MM.1S (cell line): ENCODE measurements at regions not wholly inside any gene's neighbourhood (a gene's known extent, or its start where the extent isn't known, plus 50 kb on each side); places are given as distances from the start of the nearest gene placed in this dataset.

ENCODE experiments used
- DNase-seq: peaks from one replicate; pipeline ENCODE4 v3.0.0-alpha.2; 2015
- H2AFZ ChIP-seq: fragments of 300-600 bp; sonication (generic); 2 replicates; pipeline ENCODE4 v1.6.0; 2016; ENCODE audit warnings: antibody characterized with exemption, low read length
- H3F3A ChIP-seq: fragments of 300-600 bp; sonication (generic); 2 replicates; pipeline ENCODE4 v1.6.1; 2016; ENCODE audit warnings: mild to moderate bottlenecking, antibody characterized with exemption, low read length, moderate library complexity, mixed read lengths; ENCODE audit not compliant: insufficient read depth
- H3K27ac ChIP-seq: fragments of 300-600 bp; sonication (generic); 2 replicates; pipeline ENCODE4 v1.5.1; 2016; ENCODE audit warnings: mild to moderate bottlenecking, low read length
- H3K27me3 ChIP-seq: fragments of 300-600 bp; sonication (generic); replicated peaks from 2 replicates; pipeline ENCODE4 v1.6.0; 2016; ENCODE audit warnings: low read length; ENCODE audit not compliant: insufficient read depth
- H3K36me3 ChIP-seq: fragments of 300-600 bp; sonication (generic); replicated peaks from 2 replicates; pipeline ENCODE4 v1.6.1; 2016; ENCODE audit warnings: mild to moderate bottlenecking, low read length, mixed read lengths; ENCODE audit not compliant: insufficient read depth
- H3K4me1 ChIP-seq: fragments of 300-600 bp; sonication (generic); 2 replicates; pipeline ENCODE4 v1.6.1; 2016; ENCODE audit warnings: low read length, mixed read lengths
- H3K4me2 ChIP-seq: fragments of 300-600 bp; sonication (generic); 2 replicates; pipeline ENCODE4 v1.6.0; 2016; ENCODE audit warnings: low read depth, low read length
- H3K4me3 ChIP-seq: fragments of 300-600 bp; sonication (generic); 2 replicates; pipeline ENCODE4 v1.5.1; 2016; ENCODE audit warnings: low read length, mixed read lengths
- H3K79me2 ChIP-seq: fragments of 300-600 bp; sonication (generic); 2 replicates; pipeline ENCODE4 v1.6.1; 2016; ENCODE audit warnings: mixed run types, low read length, mixed read lengths
- H3K9ac ChIP-seq: fragments of 300-600 bp; sonication (generic); 2 replicates; pipeline ENCODE4 v1.6.1; 2016; ENCODE audit warnings: low read length, mixed read lengths
- H3K9me2 ChIP-seq: fragments of 300-600 bp; sonication (generic); replicated peaks from 2 replicates; pipeline ENCODE4 v1.6.1; 2016; ENCODE audit warnings: mild to moderate bottlenecking, low read length, mixed read lengths; ENCODE audit not compliant: insufficient read depth
- H3K9me3 ChIP-seq: fragments of 300-600 bp; sonication (generic); replicated peaks from 2 replicates; pipeline ENCODE4 v1.6.1; 2016; ENCODE audit warnings: mild to moderate bottlenecking, low read length, mixed read lengths; ENCODE audit not compliant: insufficient read depth
- H4K20me1 ChIP-seq: fragments of 300-600 bp; sonication (generic); 2 replicates; pipeline ENCODE4 v1.6.1; 2016; ENCODE audit warnings: mild to moderate bottlenecking, low read length, moderate library complexity, mixed read lengths; ENCODE audit not compliant: insufficient read depth
- EZH2 ChIP-seq: fragments of 300-600 bp; sonication (generic); optimal IDR thresholded peaks from 2 replicates; pipeline ENCODE3; 2017; ENCODE audit warnings: low read depth, mild to moderate bottlenecking, antibody characterized with exemption, low read length, mixed read lengths
- EZH2phosphoT487 ChIP-seq: fragments of 300-600 bp; sonication (generic); IDR thresholded peaks from 2 replicates; pipeline ENCODE4 v1.6.1; 2018; ENCODE audit warnings: antibody characterized with exemption, low read length
- TF ChIP-seq, protein P1 (sequence below): fragments of 300-600 bp; sonication (generic); IDR thresholded peaks from 2 replicates; pipeline ENCODE4 v1.5.1; 2016; ENCODE audit warnings: antibody characterized with exemption, low read length, mixed read lengths

DNA sequence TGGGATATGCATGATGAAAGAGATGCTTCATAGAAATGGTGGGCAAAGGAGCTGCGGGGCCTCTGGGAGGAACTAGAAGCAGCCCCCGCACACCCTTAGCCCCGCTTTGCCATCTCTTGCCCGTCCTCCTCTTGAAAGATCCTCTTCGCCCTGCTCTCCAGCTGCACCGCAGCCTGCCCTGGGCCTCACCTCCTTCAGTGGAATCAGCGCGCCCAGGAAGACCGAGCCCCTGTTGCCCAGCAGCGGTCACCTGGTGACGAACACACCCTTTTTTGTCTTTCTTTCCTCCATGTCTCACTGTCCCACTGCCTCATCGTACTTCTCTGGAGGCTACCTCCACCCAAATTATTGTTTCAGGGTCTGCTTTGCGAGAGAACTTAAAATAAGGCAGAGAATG is 807.6 kb downstream of the UQCRFS1 start:
- H3K27ac ChIP-seq: no peak overlapping the region
- TF ChIP-seq EZH2: no peak
- TF ChIP-seq, protein P1, sequence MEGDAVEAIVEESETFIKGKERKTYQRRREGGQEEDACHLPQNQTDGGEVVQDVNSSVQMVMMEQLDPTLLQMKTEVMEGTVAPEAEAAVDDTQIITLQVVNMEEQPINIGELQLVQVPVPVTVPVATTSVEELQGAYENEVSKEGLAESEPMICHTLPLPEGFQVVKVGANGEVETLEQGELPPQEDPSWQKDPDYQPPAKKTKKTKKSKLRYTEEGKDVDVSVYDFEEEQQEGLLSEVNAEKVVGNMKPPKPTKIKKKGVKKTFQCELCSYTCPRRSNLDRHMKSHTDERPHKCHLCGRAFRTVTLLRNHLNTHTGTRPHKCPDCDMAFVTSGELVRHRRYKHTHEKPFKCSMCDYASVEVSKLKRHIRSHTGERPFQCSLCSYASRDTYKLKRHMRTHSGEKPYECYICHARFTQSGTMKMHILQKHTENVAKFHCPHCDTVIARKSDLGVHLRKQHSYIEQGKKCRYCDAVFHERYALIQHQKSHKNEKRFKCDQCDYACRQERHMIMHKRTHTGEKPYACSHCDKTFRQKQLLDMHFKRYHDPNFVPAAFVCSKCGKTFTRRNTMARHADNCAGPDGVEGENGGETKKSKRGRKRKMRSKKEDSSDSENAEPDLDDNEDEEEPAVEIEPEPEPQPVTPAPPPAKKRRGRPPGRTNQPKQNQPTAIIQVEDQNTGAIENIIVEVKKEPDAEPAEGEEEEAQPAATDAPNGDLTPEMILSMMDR: no peak
- no peak for TF ChIP-seq EZH2phosphoT487
- no peaks in the 10 kb centered on the region for H3K9me3 ChIP-seq
- H3K9ac ChIP-seq: no peak overlapping the region
- H3K9me2 ChIP-seq: no peaks in the 10 kb centered on the region
- H3K27me3 ChIP-seq: no peaks in the 10 kb centered on the region
- H3K4me1 ChIP-seq: no peaks in the 10 kb centered on the region
- H2AFZ ChIP-seq: no peak overlapping the region
- no peak overlapping the region for H3K4me2 ChIP-seq
- H4K20me1 ChIP-seq: no peaks in the 10 kb centered on the region
- no peaks in the 10 kb centered on the region for H3F3A ChIP-seq
- no peak for DNase-seq
- H3K79me2 ChIP-seq: no peaks in the 10 kb centered on the region
- H3K4me3 ChIP-seq: no peak overlapping the region
- H3K36me3 ChIP-seq: no peaks in the 10 kb centered on the region

DNA sequence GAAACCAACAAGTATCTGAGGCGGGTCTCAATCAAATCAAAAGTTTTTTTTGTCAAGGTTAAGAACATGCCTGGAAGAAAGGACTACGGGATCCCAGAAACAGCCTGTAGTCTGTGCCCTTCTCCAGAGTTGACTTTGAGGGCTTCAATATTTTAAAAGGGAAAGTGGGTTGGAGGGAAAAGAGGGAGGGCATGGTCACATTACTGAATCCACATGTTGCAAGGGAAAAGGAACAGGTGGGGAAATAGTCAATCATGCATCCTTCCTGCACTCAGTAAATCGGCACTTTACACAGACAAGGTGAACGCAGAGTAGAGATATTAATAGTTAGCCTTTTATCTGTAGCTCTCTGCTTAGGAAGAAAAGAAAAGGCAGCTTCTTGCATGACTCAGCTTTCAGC is 808.5 kb downstream of the UQCRFS1 start:
- Histone ChIP-seq H3F3A (no peaks in the 10 kb centered on the region), H3K9me2 (no peaks in the 10 kb centered on the region), H3K4me3 (no peak overlapping the region), H3K4me1 (no peaks in the 10 kb centered on the region), H3K9me3 (no peaks in the 10 kb centered on the region), H3K9ac (no peak overlapping the region), H3K36me3 (no peaks in the 10 kb centered on the region), H3K27ac (no peak overlapping the region), H3K79me2 (no peaks in the 10 kb centered on the region), H3K4me2 (no peak overlapping the region), H2AFZ (no peak overlapping the region), H3K27me3 (no peaks in the 10 kb centered on the region), H4K20me1 (no peaks in the 10 kb centered on the region)
- no peak for TF ChIP-seq EZH2phosphoT487
- TF ChIP-seq EZH2: no peak
- DNase-seq: no peak

DNA sequence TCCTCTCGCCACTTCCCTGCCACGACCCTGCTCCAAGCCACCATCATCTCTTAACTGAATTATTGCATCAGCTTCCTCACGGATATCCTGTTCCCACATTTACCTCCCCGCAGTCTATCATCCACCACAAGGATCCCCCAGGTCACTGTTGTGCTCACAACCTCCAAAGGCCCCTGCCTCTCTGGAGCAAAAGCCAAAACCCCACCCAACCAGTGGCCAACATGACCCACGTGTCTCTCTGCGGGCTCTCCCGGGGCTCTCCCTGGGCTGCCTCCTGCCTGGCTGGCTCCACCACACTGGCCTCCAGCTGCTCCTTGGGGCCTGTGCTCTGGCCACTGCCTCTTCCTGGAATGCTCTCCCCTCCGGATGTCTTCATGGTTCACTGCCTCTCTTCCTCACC is 809.3 kb downstream of the UQCRFS1 start:
- no peaks in the 10 kb centered on the region for H3K9me2 ChIP-seq
- H3K4me3 ChIP-seq: no peak overlapping the region
- no peaks in the 10 kb centered on the region for H3K27me3 ChIP-seq
- H3K4me2 ChIP-seq: no peak overlapping the region
- no peak overlapping the region for H2AFZ ChIP-seq
- no peaks in the 10 kb centered on the region for H3F3A ChIP-seq
- H3K9me3 ChIP-seq: no peaks in the 10 kb centered on the region
- DNase-seq: no peak
- H3K79me2 ChIP-seq: no peaks in the 10 kb centered on the region
- no peak overlapping the region for H3K9ac ChIP-seq
- no peak overlapping the region for H3K27ac ChIP-seq
- H4K20me1 ChIP-seq: no peaks in the 10 kb centered on the region
- no peaks in the 10 kb centered on the region for H3K36me3 ChIP-seq
- no peaks in the 10 kb centered on the region for H3K4me1 ChIP-seq
- TF ChIP-seq, protein P1: no peak
- TF ChIP-seq EZH2phosphoT487 (no peak), EZH2 (no peak)

DNA sequence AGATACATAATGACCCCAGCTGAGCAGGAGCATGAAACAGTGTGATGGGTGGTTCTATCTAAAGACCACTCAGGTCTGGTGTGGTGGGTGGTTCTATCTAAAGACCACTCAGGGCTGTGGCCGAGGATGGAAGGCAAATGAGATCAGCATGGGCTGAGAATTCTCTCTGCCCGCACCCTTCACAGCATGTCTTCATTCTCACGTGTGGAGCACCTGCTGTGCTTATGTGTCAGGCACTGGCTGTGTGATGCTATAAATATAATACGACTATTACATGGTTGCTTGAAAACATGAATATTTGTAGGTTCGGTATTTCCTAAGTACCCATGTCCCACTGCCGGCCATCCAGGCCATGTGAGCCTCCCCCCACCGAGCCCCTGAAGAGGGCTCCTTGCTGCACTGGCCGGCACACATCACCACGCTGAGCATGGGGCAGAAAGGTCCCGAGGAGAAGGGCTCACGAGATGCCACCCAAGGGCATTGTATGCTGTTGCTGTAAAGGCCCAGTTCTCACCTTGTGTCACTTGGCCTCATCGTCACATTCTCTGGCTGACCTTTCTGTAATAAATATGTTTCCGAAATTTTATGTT is 810.2 kb downstream of the UQCRFS1 start:
- Histone ChIP-seq H2AFZ (no peak overlapping the region), H3K36me3 (no peaks in the 10 kb centered on the region), H3F3A (no peaks in the 10 kb centered on the region), H3K27ac (no peak overlapping the region), H3K9me2 (no peaks in the 10 kb centered on the region), H3K27me3 (no peaks in the 10 kb centered on the region), H3K79me2 (no peaks in the 10 kb centered on the region), H3K9me3 (no peaks in the 10 kb centered on the region), H3K4me1 (no peaks in the 10 kb centered on the region), H3K4me2 (no peak overlapping the region), H4K20me1 (no peaks in the 10 kb centered on the region), H3K9ac (no peak overlapping the region), H3K4me3 (no peak overlapping the region)
- DNase-seq: no peak
- TF ChIP-seq EZH2phosphoT487: no peak
- TF ChIP-seq EZH2: no peak
- TF ChIP-seq, protein P1: no peak
